HG03378 (cell line): ENCODE measurements at regions not wholly inside any gene's neighbourhood (a gene's known extent, or its start where the extent isn't known, plus 50 kb on each side); places are given as distances from the start of the nearest gene placed in this dataset.
"Not testable (repeated sequence)": the region's sequence is repeated elsewhere in the genome, so short reads cannot be mapped to it uniquely, and the experiment has no call there.

Experiments
- ATAC-seq: cut with Tn5 transposase; IDR thresholded peaks from one replicate; pipeline ENCODE4 v1.9.1; 2021; ENCODE audit warnings: mild to moderate bottlenecking, moderate library complexity; ENCODE audit not compliant: unreplicated experiment

DNA sequence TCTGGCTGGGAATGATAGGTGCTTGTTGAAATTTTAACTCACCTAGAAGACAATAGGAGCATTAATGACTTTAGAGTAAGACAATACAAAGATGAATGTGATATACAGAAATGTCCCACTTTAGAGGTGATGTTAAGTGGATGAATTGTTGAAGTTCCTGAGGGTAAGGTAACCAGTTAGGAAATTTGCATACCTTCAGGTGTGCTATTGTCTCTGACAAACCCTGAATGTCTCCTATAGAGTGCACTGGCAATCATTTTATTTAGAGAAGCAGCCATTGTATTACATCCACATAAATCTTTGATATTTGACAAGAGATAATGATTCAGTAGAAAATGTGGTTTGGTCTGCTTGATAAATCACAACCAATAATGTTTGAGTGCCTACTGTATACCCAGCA is 228.5 kb downstream of the RNF144A start:
- ATAC-seq: no peak

DNA sequence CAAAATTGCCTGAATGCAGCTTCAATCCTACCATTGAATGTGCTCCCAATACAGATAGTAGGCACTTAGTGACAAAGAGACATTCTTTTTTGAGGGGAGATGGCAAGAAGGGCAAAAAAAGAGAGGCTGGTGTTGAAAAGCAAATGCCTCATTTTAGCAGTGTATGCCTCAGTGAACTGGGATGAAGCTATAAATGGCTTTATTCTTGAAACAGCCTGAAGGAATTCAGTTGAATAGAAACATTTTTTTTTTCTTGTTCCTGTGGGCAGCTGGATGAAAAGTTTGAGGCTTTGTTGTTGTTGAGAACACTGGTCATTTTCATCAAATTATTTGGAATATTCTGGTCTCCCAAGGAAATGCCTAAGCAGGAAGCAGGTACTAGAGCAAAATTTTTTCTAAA is 228.9 kb downstream of the RNF144A start:
- no peak for ATAC-seq

DNA sequence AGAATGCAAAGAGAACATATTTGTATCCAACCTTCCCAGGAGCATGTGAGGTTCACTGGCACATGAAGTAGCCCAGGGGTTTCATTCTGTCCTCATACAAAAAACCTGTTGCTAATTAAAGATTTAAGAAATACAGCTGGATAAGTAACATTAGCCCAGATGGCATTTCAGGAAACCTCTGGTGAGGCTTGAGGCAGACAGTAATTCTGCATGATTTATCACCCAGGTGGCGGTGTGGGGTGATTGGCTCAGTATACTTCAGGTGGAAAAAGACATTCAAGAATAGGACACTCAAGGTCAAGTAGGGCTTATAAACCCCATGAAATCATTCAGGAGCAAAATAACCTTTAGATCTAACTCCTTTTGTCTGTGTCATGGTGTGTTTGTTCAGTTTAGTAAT is 237.4 kb downstream of the RNF144A start:
- ATAC-seq: no peak

DNA sequence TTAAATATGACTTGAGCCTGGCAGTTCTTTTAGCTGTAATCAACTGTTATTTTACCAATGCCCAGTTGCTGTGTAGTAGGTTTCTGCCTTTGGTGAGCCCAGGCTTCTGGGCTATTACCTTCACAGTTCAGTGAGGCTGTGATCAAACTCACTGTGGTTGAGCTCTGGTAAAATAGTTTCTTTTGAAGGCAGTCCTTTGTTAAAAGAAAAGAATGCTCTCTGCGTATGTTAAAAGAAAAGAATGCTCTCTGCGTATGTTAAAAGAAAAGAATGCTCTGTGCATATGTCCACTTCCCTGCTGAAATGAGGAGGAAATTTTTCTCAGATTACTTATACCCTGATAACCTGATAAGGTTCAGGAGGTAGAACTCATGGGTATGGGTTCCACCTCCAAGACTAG is 244.3 kb downstream of the RNF144A start:
- ATAC-seq: no peak

DNA sequence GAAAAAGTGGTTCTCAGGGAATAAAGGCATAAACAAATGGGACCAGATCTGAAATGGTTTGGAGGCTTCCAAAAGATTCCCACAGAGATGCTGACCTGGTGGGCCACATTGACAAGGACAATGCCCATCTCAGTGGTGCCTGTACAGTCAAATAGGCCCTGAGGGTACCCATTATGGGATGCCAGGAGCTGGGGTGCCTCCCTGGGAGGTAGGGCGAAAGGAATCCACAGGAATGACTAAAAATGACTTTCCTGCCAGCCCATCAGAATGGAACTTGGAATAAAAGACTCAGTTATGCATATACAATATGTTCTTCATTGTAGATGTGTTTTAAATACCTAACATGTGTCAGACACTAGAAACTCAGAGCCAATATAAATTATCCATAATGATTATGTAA is 248.5 kb downstream of the RNF144A start:
- ATAC-seq: no peak

DNA sequence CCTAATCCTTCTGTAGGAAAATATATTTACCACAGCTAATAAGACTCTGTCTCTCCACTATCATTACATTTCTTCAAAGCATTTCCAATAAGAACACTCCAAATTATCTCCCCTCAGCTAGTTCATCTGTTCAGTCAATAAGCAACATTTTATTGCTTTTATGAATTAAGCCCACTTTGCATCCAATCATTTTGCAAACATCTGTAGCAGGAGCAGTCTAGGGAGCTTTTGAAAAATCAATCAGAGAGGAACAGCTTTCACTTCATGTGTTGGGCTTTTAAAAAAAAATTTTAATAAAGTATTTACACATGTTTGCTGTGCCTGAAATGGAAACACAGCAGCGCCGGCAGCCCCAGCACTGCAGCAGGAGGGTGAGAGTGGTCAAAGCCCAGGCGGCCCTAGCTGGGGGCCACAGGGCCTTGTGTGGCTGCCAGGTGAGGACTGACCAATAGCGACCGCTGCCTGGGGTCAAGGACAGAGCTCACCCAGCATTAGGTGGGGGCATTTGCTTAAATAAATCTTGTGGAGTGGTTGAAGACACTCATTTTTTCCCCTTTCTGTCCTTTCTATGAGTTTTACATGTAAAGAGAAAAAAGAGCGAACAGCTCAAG is 250.7 kb downstream of the RNF144A start:
- ATAC-seq: no peak

DNA sequence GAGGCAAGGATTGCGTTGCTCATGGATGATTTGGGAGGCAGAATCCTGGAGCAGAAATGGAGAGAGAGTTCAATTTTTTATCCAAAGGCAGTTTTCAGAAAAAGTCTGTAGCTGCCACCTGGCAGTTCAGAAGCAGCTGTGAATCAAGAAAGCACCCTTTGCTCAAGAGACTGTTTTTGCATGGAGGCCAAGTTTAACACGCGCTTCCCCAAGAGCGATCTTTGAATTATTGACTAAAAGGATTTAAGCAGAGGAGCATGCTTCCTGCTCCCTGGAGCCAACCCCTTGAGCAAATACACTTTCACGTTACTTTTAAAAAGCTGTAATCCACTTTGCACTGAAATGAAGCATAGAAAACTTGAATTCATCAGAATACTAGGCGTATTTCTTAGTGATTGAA is 252.4 kb downstream of the RNF144A start:
- no peak for ATAC-seq

DNA sequence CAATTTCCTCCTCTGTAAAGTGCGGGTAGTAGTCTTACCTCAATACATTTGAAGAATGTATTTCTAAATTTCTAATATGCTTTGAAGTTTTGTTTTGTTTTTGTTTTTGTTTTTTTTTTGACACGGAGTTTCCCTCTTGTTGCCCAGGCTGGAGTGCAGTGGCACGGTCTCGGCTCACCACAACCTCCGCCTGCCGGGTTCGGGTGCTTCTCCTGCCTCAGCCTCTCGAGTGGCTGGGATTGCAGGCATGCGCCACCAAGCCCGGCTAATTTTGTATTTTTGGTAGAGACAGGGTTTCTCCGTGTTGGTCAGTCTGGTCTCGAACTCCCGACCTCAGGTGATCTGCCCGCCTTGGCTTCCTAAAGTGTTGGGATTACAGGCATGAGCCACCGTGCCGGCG is 261.8 kb downstream of the RNF144A start:
- not testable (repeated sequence) for ATAC-seq

DNA sequence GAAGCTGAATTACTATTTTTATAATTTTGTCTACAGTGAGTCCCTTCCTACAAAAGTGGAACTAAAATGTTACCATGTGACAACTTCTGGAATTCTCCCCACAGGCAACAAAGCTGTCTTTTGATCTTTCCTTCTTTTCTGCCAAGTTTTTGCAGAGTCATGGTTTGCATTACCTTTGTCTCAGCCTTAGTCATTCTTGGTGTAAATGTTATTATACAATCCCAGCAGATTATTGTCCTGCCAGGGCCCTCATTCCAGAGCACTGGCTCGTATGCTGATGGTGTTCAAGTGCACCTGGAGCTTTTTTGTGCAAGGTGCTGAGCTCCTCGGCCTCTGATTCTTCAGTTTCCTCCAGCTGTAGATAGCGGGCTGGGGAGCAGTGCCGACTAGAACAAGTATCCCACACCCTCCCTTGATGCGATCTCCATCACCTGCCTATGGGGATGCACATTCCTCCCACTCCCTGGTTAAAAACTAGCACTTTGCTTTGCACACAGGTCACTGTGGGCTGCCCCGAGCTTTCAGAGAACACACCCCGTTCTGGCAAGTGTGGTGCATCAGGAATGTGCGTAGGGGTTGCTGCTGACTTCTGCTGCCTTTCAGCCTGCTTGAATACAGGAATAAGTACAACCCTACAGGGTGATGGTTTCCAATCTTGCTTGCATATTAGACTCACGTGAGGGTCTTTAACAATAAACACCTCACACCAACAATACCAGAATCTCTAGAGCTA is 263.6 kb downstream of the RNF144A start:
- ATAC-seq: no peak

DNA sequence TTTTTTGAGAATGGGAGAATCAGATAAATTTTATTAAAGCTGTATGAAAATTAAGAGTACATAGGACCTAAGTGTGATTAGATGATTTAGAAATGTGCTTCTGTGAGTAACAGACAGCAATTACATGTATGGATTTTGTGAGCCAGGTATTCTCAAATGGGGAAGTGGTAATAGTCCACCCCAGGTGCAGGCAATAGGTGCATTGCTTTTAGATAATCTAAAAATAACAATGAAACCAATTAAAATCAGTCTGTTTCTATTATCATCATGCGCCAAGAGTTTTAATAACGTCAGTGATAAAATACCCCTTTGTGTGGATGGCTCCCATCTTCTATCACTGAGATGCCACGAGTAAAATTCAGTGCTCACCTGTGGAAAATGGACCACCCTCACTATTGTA is 265.3 kb downstream of the RNF144A start:
- no peak for ATAC-seq

DNA sequence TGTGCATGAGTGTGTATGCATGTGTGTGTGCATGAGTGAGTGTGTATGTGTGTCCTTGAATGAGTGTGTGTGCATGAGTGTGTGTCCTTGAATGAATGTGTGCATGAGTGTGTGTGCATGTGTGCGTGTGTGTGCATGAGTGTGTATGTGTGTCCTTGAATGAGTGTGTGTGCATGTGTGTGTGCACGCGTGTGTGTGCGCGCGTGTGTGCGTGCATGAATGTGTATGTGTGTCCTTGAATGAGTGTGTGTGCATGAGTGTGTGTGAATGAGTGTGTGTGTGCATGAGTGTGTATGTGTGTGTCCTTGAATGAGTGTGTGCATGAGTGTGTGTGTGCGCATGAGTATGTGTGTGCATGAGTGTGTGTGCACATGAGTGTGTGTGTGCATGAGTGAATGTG is 271.9 kb downstream of the RNF144A start:
- ATAC-seq: no peak

DNA sequence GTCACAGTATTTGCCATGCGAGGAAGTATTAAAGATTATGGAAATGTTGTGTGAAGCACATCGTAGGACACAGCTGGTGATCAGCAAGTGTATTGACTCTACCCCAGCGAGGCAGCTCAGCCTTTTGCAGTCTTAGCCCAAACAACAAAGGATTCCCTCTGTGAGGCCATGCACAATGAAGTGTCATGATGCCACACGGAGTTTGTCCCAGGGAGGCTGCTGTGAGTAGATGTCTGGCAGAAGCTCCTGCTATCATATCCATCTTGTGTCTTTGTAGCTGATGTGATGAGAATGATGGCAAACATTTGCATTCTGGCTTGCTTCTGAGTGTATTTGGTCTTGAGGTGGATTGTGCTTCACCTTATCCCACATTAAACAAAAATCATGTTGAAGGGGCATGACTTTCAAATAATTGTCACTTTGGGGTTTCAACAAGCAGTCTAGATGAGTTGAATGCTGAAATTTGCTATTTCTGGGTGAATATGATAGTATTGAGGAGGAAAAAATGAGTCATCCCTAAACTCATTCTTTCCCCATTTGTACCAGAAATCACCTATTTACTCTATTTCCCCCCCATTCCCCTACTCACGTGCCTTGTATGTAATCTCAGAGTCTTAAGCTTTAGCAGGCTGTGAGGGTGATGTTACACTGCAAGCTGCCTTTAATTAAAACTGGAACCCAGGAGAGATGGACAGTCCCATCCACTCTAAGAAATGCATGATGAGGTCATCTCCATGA is 273.5 kb downstream of the RNF144A start:
- ATAC-seq: no peak

DNA sequence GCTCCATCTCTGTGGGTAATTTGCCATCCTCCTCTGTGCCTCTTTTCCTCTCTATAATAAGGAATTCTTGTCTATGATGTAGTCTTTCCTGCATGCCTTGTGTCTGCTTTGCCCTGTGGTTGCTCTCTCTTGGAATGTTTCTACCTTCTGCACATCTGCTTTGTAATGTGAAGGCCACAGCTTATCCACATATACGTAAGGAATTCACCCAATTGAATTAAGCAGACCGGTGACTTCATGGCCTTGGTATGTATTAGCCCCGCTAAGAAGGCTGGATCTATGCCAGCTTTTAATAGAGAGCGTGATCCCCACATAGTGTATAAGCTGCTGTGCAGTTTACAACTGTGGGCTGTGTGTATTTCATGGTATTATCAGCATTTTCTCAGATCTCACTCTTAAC is 274.7 kb downstream of the RNF144A start:
- no peak for ATAC-seq

DNA sequence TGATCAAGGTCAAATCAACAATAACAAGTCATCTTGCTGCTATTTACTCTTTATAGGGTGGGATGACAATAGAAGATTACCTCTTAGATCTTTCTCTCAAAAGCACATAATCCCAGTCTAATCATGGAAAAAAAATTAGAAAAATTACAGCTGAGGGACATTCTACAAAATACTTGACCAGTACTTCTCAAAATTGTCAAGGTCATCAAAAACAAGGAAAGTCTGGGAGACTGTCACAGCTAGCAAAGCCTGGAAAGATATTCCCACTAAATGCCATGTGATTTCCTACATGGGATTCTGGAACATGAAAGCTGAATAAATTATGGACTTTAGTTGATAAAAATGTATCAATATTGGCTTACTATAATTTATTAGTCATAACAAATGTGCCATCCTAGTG is 276.2 kb downstream of the RNF144A start:
- no peak for ATAC-seq

DNA sequence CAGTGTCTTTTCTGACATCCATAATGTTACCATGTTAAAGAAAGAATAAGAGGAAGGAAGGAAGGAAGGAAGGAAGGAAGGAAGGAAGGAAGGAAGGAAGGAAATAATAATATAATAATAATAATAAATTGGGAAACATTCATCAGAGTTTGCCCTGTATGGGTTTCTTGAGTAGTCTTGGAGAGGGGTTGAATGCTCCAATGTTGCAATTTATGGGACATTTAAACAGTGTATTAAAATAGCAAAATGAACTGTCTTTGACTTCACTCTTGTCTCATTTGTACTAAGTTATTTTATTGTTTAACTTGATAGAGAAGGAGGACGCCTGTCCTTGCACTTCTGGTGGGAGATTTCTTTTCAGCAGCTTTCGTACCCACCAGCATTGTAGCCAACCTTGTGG is 277.7 kb downstream of the RNF144A start:
- no peak for ATAC-seq

DNA sequence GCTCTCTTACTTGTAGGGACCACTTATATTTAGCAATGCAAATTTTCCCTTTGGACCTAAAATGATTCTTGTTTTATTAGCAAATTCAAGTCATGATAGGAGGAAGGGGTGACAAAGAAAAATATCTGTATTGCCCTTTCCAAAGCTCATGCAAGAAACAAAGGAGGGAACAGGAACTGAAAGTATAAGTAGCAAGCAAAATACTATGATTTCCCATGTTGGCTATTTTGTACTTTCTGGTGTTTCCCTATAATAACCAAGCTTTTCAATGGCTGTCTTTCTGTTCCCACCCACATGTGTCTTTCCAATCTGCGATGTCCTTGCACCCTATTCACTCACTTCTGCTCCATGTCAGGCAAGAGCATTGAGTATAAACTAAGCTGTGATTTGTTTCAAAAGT is 279.7 kb downstream of the RNF144A start:
- no peak for ATAC-seq

DNA sequence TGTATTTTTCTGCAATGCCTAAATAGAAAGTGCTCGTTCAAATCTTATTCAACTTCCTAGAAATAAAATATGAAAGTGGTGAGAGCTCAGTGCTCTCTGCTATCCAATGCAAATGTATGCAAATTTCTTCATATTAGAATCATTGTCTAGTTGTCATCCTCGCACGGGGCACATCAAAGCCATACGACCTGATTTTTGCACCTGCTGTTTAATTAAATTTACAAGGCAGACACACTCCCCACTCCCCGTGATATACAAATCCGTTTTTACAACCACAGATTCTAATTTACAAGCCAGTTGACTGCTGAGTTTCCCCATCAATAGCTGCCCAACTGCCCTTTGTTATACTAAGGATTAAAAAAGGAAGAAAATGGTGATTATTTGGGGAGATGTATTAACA is 284.6 kb downstream of the RNF144A start:
- ATAC-seq: no peak

DNA sequence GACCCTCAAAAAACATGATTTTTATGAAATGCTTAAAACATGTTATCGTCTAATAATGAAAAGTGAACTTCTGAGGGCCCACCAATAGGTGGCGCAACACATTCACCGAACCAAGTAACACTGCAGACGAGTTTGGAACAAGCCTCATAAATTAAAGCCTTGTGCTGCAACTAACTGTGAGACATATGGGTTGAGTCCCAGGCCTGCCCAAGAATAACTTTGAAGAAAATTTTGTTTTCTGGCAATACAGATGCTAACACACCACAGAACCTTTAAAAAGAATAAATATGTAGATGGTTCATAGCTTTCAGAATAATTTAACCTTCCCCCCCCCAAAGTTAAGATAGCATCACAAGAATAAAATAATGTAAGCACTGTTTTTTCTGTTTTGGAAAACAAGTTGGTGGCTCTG is 285.9 kb downstream of the RNF144A start:
- ATAC-seq: no peak

DNA sequence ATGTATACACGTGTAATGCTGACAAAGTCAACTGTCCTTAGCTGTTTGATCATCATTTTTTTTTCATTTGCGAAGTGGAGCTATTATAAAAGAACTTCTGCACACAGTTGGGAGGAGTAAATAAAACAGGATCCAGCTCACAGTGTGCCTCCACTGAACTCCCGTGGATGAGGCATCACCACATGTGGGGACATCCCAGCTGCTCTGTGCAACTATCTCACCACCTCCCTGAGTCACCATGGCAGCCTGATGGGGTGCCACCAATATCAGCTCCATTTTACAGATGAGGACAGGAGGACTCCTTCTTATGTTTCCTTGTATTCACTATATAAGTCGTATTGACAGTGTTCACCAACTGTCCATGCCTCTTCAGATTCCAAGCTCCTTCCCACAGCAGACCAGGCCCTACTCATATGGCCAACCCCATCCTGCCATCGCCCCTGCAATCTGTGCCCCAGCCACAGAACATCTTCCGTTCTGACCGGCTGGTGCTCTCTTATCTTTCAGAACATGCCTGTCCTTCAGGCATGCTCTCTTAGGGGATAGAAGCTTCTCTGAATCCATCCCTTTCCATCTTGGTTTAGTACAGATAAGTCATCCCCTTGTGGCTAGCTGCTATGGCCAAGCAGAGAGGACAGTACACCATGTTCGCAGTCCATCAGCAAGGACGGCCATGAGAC is 288.1 kb downstream of the RNF144A start:
- no peak for ATAC-seq

DNA sequence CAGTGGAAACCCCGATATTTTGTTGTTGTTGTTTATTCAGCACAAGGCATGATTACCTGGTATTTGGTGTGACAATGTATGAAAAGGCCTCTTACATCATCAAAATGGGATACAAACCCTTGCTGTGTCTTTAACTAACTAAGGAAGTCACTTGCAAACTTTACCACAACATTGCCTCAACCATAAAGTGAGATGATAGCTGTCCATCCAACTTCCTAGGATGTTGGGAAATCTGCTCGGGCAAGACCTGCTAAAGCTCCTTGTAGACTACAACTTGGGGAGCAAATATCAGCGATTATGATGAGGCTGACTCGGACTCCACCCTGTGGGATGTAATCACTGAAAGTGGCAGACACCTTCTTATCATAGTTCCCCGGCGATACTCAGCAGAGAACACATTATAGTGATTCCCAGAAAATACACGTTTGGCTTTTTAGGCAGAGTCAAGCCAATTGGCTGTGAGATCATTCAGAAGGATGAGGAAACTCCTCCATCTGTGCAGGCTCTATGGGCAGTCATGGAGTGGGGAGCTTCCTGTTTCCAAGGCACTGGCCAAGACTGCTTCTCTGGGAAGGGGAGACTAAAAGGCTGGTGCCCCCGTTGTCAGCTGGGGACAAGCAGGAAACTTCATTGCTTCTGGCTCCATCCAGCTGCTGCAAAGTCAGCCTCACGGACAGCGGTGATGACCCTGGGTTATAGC is 289.0 kb downstream of the RNF144A start:
- no peak for ATAC-seq

DNA sequence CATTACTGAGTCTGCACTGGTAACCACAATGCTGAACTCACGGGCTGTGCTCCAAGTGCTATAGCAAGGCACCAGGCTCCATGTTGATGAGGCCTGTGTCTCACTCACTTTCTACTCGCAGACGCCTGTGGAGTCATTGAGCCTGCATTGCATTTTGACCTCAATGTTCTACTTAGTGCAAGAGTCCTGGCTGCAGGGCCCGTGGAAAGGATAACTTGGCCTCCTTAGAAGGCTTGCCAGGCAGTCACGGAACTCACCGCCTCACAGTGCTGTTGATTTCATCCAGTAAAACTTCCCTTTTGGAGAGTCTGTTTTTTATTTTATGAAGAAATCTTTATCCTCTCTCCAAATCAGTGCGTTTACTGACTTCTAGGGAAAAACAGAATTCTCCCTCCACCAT is 290.4 kb downstream of the RNF144A start:
- ATAC-seq: no peak
